ENCODE measurements at regions not wholly inside any gene's neighbourhood (a gene's known extent, or its start where the extent isn't known, plus 50 kb on each side); places are given as distances from the start of the nearest gene placed in this dataset.

- TF ChIP-seq EZH2phosphoT487 (conservative IDR thresholded peaks at IDR 0.05; ENCODE audit: low read length): no peak
- no peak for TF ChIP-seq CTCF (IDR thresholded peaks at IDR 0.05; ENCODE audit: insufficient read depth, low read length, poor library complexity, severe bottlenecking)
- H3K36me3 ChIP-seq (ENCODE audit: low read length): no peaks in the 10 kb centered on the region
- no peaks in the 10 kb centered on the region for H3F3A ChIP-seq (ENCODE audit: insufficient read depth)
- H3K9me2 ChIP-seq (replicated peaks; ENCODE audit: insufficient read depth, low read length): no peaks in the 10 kb centered on the region
- no peak overlapping the region for H3K9ac ChIP-seq (ENCODE audit: low read length)
- H3K9me3 ChIP-seq (ENCODE audit: insufficient read depth, low read length): no peaks in the 10 kb centered on the region
- no peak overlapping the region for H3K27ac ChIP-seq (ENCODE audit: low read depth, low read length)
- H3K4me2 ChIP-seq (ENCODE audit: low read depth, low read length, poor library complexity, severe bottlenecking): no peak overlapping the region
- H3K27me3 ChIP-seq (ENCODE audit: low read length): no peaks in the 10 kb centered on the region
- H3K4me3 ChIP-seq (ENCODE audit: insufficient read depth, low read length, poor library complexity, severe bottlenecking): no peak overlapping the region
- no peaks in the 10 kb centered on the region for H4K20me1 ChIP-seq (ENCODE audit: low read depth, low read length)
- no peaks in the 10 kb centered on the region for H3K79me2 ChIP-seq (ENCODE audit: insufficient read depth, low read length)
- no peak overlapping the region for H2AFZ ChIP-seq (ENCODE audit: low read depth, low read length, severe bottlenecking)
These were observed 280.3 kb downstream of the CCDC85A start for GRCh38 chr2:56464066-56464465.

- Histone ChIP-seq H3K36me3 (ENCODE audit: low read length) (no peaks in the 10 kb centered on the region), H3K27me3 (ENCODE audit: low read length) (no peaks in the 10 kb centered on the region), H3K9ac (ENCODE audit: low read length) (no peak overlapping the region), H4K20me1 (ENCODE audit: low read depth, low read length) (no peaks in the 10 kb centered on the region), H3K9me2 (replicated peaks; ENCODE audit: insufficient read depth, low read length) (no peaks in the 10 kb centered on the region), H3F3A (ENCODE audit: insufficient read depth) (no peaks in the 10 kb centered on the region), H3K4me3 (ENCODE audit: insufficient read depth, low read length, poor library complexity, severe bottlenecking) (no peak overlapping the region), H3K79me2 (ENCODE audit: insufficient read depth, low read length) (no peaks in the 10 kb centered on the region), H3K27ac (ENCODE audit: low read depth, low read length) (no peak overlapping the region), H2AFZ (ENCODE audit: low read depth, low read length, severe bottlenecking) (no peak overlapping the region), H3K9me3 (ENCODE audit: insufficient read depth, low read length) (no peaks in the 10 kb centered on the region), H3K4me2 (ENCODE audit: low read depth, low read length, poor library complexity, severe bottlenecking) (no peak overlapping the region)
- TF ChIP-seq EZH2phosphoT487 (conservative IDR thresholded peaks at IDR 0.05; ENCODE audit: low read length): no peak
- no peak for TF ChIP-seq CTCF (IDR thresholded peaks at IDR 0.05; ENCODE audit: insufficient read depth, low read length, poor library complexity, severe bottlenecking)
These were observed 280.8 kb downstream of the CCDC85A start for GRCh38 chr2:56464613-56465012.

- no peaks in the 10 kb centered on the region for H3K27me3 ChIP-seq (ENCODE audit: low read length)
- no peak overlapping the region for H3K9ac ChIP-seq (ENCODE audit: low read length)
- no peaks in the 10 kb centered on the region for H4K20me1 ChIP-seq (ENCODE audit: low read depth, low read length)
- no peaks in the 10 kb centered on the region for H3K79me2 ChIP-seq (ENCODE audit: insufficient read depth, low read length)
- no peaks in the 10 kb centered on the region for H3K9me3 ChIP-seq (ENCODE audit: insufficient read depth, low read length)
- no peaks in the 10 kb centered on the region for H3F3A ChIP-seq (ENCODE audit: insufficient read depth)
- no peak overlapping the region for H3K4me2 ChIP-seq (ENCODE audit: low read depth, low read length, poor library complexity, severe bottlenecking)
- TF ChIP-seq CTCF (IDR thresholded peaks at IDR 0.05; ENCODE audit: insufficient read depth, low read length, poor library complexity, severe bottlenecking) (no peak), EZH2phosphoT487 (conservative IDR thresholded peaks at IDR 0.05; ENCODE audit: low read length) (no peak)
- H3K27ac ChIP-seq (ENCODE audit: low read depth, low read length): no peak overlapping the region
- no peak overlapping the region for H3K4me3 ChIP-seq (ENCODE audit: insufficient read depth, low read length, poor library complexity, severe bottlenecking)
- no peaks in the 10 kb centered on the region for H3K9me2 ChIP-seq (replicated peaks; ENCODE audit: insufficient read depth, low read length)
- H3K36me3 ChIP-seq (ENCODE audit: low read length): no peaks in the 10 kb centered on the region
- no peak overlapping the region for H2AFZ ChIP-seq (ENCODE audit: low read depth, low read length, severe bottlenecking)
These were observed 281.7 kb downstream of the CCDC85A start for GRCh38 chr2:56465491-56465890.

All from SU-DHL-6 (cell line).